GM10266 (cell line): ENCODE measurements at regions not wholly inside any gene's neighbourhood (a gene's known extent, or its start where the extent isn't known, plus 50 kb on each side); places are given as distances from the start of the nearest gene placed in this dataset.

Experiments used
- DNase-seq: peaks from one replicate; pipeline ENCODE4 v3.0.0; 2012; ENCODE audit errors: extremely low spot score
- CTCF ChIP-seq: IDR thresholded peaks from 2 replicates; pipeline ENCODE4 v1.5.1; 2012; ENCODE audit warnings: mild to moderate bottlenecking, low read depth; ENCODE audit not compliant: control insufficient read depth, insufficient read depth; ENCODE audit errors: missing control alignments

DNA sequence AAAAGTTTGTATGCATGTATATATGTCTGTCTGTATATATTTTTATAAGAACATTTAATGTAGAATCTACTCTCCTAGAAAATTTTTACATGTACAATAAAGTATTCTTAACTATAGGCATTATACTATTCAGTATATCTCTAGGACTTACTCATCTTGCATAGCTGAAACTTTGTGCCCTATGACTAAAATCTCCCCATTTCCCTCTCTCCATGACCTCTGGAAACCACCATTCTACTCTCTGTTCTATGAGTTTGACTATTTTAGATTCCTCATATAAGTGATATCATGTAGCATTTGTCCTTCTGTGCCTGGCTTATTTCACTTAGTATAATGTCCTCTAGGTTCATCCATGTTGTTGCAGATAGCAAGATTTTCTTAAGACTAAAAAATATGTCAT, 205.1 kb upstream of the SMLR1 start:
- DNase-seq = no peak
- TF ChIP-seq CTCF = no peak

DNA sequence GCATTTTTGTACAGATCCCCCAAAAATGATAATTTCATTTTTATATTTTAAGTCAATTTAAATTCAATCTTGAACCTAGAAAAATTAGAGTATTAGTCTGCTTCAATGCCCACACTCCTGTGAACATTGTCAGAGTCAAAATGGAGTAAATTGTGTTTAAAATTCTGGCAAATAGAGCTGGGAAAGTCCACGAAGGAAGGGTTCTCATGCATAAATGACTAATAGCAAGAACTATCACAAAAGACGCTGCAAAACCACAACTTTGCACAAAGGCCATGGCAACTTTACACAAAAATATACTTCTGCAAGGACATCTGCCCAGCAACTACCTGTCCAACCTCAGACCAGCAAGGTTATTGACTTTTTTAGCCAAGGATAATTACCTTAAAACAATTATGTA, 203.2 kb upstream of the SMLR1 start:
- no peak for TF ChIP-seq CTCF
- DNase-seq = no peak

GRCh38 chr6:130625825-130626527, 201.2 kb upstream of the SMLR1 start:
- peak; percentile 38 for DNase-seq
- TF ChIP-seq CTCF = no peak

DNA sequence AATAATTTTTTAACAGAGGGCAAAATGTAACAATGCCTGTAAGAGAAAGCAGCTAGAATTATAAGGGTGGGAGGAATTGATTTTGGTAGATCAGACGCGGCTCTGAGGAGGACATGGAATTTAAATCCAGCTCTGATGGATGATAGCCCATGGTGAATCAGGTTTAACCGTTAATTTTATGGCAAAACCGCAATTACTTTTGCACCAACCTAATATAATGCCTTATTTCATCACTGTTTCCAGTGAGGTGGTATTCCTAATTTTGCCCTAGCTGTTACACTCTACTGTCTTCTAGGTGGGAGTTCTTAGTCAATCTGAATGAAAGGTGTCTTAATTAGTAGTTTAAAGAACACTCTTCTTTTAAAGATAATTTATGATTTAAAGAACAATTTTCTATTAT, 198.3 kb upstream of the SMLR1 start:
- no peak for DNase-seq
- TF ChIP-seq CTCF = no peak

GRCh38 chr6:130629640-130630039, 197.6 kb upstream of the SMLR1 start:
- no peak for TF ChIP-seq CTCF
- no peak for DNase-seq

- no peak for TF ChIP-seq CTCF
- DNase-seq = no peak
Observed at GRCh38 chr6:130632277-130632676, 194.9 kb upstream of the SMLR1 start.

DNA sequence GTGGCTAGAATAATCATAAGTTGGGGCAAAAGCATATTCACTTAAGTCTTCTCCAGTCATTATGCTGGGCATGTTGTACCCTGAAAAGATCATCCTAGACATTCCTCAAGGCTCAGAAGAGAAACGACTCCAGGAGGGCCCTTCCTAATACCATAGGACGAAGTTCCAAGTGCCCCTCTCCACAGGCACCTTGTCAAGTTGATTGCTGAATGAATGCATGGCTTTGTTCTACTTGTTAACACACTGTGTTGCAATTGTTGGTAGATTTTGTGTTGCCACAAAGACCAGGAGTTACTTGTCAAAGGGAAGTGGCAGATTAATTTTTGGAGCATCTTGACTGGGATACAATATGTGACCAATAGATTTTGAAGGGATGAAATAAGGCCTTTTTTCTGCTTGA, 194.3 kb upstream of the SMLR1 start:
- no peak for DNase-seq

More for the DNA sequence above, 194.3 kb upstream of the SMLR1 start:
- TF ChIP-seq CTCF = no peak
